Activated naive CD8-positive, alpha-beta T cell (primary cell): ENCODE measurements at regions not wholly inside any gene's neighbourhood (a gene's known extent, or its start where the extent isn't known, plus 50 kb on each side); places are given as distances from the start of the nearest gene placed in this dataset.

Experiments
- H3K27ac Mint-ChIP-seq: one replicate; pipeline ENCODE4 v1.8.0; 2021; ENCODE audit warnings: mixed read lengths
- H3K27me3 Mint-ChIP-seq: one replicate; pipeline ENCODE4 v1.8.0; 2021; ENCODE audit warnings: mixed read lengths
- H3K36me3 Mint-ChIP-seq: one replicate; pipeline ENCODE4 v1.8.0; 2021; ENCODE audit warnings: mixed read lengths
- H3K4me1 Mint-ChIP-seq: one replicate; pipeline ENCODE4 v1.8.0; 2021; ENCODE audit warnings: low read depth, mixed read lengths
- H3K4me3 Mint-ChIP-seq: one replicate; pipeline ENCODE4 v1.8.0; 2021; ENCODE audit warnings: mild to moderate bottlenecking, mixed read lengths
- H3K9me3 Mint-ChIP-seq: one replicate; pipeline ENCODE4 v1.8.0; 2021; ENCODE audit warnings: low read depth, mixed read lengths

- H3K27ac Mint-ChIP-seq: no peak overlapping the region
- H3K4me3 Mint-ChIP-seq: no peak overlapping the region
- H3K4me1 Mint-ChIP-seq: no peaks in the 10 kb centered on the region
- H3K27me3 Mint-ChIP-seq: peaks cover 11% of the 10 kb centered on the region
- H3K9me3 Mint-ChIP-seq: no peaks in the 10 kb centered on the region
- H3K36me3 Mint-ChIP-seq: no peaks in the 10 kb centered on the region
Observed at GRCh38 chr11:8779732-8780131, 97.1 kb downstream of the RPL27A start.

DNA sequence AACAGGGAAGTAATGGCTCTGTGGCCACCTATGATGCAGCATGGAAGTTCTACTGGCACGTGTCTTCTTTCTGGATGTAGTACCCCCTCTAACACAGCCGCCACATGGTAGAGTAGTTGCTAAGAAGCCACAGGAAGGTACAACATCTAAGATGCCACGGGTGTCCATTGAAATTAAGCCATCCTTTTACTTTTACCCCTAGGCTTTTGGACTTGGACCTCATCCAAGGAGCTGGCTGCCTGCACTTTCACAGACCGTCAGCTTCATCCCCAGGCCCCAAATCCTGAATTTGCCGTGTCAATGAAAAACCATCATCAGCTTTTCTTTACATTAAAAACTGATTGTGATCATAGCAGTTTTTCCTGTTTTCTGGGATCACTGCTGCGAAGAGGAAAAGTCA lies 102.4 kb downstream of the RPL27A start:
- Mint-ChIP-seq H3K9me3 (no peaks in the 10 kb centered on the region), H3K27me3 (peaks cover 8% of the 10 kb centered on the region), H3K4me3 (no peak overlapping the region), H3K36me3 (no peaks in the 10 kb centered on the region), H3K4me1 (no peaks in the 10 kb centered on the region), H3K27ac (no peak overlapping the region)

- Mint-ChIP-seq H3K4me1 (no peaks in the 10 kb centered on the region), H3K36me3 (no peaks in the 10 kb centered on the region), H3K27me3 (peaks cover 3% of the 10 kb centered on the region), H3K9me3 (no peaks in the 10 kb centered on the region), H3K4me3 (no peak overlapping the region), H3K27ac (no peak overlapping the region)
Observed at GRCh38 chr11:8785457-8785856, 102.9 kb downstream of the RPL27A start.

DNA sequence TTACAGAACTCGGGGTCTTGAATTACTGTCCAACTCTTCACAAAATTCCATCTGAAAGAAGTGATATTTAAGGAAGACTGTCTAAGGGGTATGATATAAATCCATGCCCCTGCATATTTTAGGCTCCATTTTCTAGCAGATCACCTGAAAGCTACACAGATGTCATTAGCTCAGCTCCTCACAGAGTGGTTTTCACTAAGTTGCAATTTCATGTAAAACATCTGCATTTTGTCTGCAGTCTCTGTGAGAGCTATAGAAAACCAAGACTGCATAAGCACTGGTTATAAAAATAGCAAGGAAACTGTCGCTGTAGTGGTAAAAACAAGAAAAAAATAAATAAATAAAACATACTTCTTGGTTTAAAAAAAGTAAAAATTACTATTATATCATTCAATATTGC lies 103.4 kb downstream of the RPL27A start:
- H3K4me3 Mint-ChIP-seq: no peak overlapping the region
- no peak overlapping the region for H3K27ac Mint-ChIP-seq
- no peaks in the 10 kb centered on the region for H3K4me1 Mint-ChIP-seq
- H3K27me3 Mint-ChIP-seq: no peaks in the 10 kb centered on the region
- no peaks in the 10 kb centered on the region for H3K9me3 Mint-ChIP-seq
- no peaks in the 10 kb centered on the region for H3K36me3 Mint-ChIP-seq

- Mint-ChIP-seq H3K4me1 (no peaks in the 10 kb centered on the region), H3K36me3 (no peaks in the 10 kb centered on the region), H3K27me3 (no peaks in the 10 kb centered on the region), H3K27ac (no peak overlapping the region), H3K4me3 (no peak overlapping the region), H3K9me3 (no peaks in the 10 kb centered on the region)
Observed at GRCh38 chr11:8786933-8787332, 104.3 kb downstream of the RPL27A start.

- no peak overlapping the region for H3K4me3 Mint-ChIP-seq
- H3K36me3 Mint-ChIP-seq: no peaks in the 10 kb centered on the region
- no peak overlapping the region for H3K27ac Mint-ChIP-seq
- no peaks in the 10 kb centered on the region for H3K9me3 Mint-ChIP-seq
- no peaks in the 10 kb centered on the region for H3K4me1 Mint-ChIP-seq
- H3K27me3 Mint-ChIP-seq: no peaks in the 10 kb centered on the region
Observed at GRCh38 chr11:8787372-8787771, 104.8 kb downstream of the RPL27A start.

- Mint-ChIP-seq H3K9me3 (no peaks in the 10 kb centered on the region), H3K27me3 (no peaks in the 10 kb centered on the region), H3K27ac (no peak overlapping the region), H3K36me3 (no peaks in the 10 kb centered on the region), H3K4me3 (no peak overlapping the region), H3K4me1 (no peaks in the 10 kb centered on the region)
Observed at GRCh38 chr11:8788616-8789015, 106.0 kb downstream of the RPL27A start.

- H3K9me3 Mint-ChIP-seq: no peaks in the 10 kb centered on the region
- no peak overlapping the region for H3K27ac Mint-ChIP-seq
- no peaks in the 10 kb centered on the region for H3K27me3 Mint-ChIP-seq
- H3K4me1 Mint-ChIP-seq: no peaks in the 10 kb centered on the region
- no peaks in the 10 kb centered on the region for H3K36me3 Mint-ChIP-seq
- no peak overlapping the region for H3K4me3 Mint-ChIP-seq
Observed at GRCh38 chr11:8789864-8790263, 107.3 kb downstream of the RPL27A start.

GRCh38 chr11:8790968-8791367 lies 108.4 kb downstream of the RPL27A start:
- no peaks in the 10 kb centered on the region for H3K4me1 Mint-ChIP-seq
- H3K9me3 Mint-ChIP-seq: no peaks in the 10 kb centered on the region
- H3K27me3 Mint-ChIP-seq: no peaks in the 10 kb centered on the region
- no peak overlapping the region for H3K4me3 Mint-ChIP-seq
- H3K27ac Mint-ChIP-seq: no peak overlapping the region
- no peaks in the 10 kb centered on the region for H3K36me3 Mint-ChIP-seq

- H3K4me1 Mint-ChIP-seq: no peaks in the 10 kb centered on the region
- H3K36me3 Mint-ChIP-seq: no peaks in the 10 kb centered on the region
- H3K27ac Mint-ChIP-seq: no peak overlapping the region
- no peak overlapping the region for H3K4me3 Mint-ChIP-seq
- peaks cover under 1% of the 10 kb centered on the region for H3K27me3 Mint-ChIP-seq
- no peaks in the 10 kb centered on the region for H3K9me3 Mint-ChIP-seq
Observed at GRCh38 chr11:8792710-8793109, 110.1 kb downstream of the RPL27A start.

DNA sequence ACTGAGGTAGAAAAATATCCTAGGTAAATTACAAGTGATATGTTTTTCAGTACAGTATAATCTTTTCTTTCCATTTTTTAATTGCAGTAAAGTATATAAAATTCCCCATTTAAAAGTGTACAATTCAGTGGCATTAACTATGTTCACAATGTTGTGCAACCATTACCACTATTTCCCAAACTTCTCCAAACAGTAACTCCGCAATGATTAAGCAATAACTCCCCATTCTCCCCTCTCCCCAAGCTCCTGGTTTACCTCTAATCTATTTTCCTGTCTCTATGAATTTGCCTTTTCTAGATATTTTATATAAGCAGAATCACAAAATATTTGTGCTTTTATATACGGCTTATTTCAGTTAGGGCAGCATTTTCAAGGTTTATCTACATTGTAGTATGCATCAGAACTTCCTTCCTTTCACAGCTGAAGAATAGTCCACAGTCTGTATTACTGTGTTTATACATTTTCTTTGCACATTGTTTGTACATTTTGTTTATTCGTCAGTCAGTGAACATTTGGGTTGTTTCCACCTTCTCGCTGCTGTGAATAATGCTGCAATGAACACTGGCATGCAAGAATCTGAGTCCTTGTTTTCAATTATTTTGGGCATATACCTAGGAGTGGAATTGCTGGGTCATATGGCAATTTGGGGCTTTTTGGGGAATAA lies 110.7 kb downstream of the RPL27A start:
- no peaks in the 10 kb centered on the region for H3K4me1 Mint-ChIP-seq
- no peaks in the 10 kb centered on the region for H3K36me3 Mint-ChIP-seq
- H3K4me3 Mint-ChIP-seq: no peak overlapping the region
- H3K27me3 Mint-ChIP-seq: peaks cover 5% of the 10 kb centered on the region
- H3K27ac Mint-ChIP-seq: no peak overlapping the region
- H3K9me3 Mint-ChIP-seq: no peaks in the 10 kb centered on the region

DNA sequence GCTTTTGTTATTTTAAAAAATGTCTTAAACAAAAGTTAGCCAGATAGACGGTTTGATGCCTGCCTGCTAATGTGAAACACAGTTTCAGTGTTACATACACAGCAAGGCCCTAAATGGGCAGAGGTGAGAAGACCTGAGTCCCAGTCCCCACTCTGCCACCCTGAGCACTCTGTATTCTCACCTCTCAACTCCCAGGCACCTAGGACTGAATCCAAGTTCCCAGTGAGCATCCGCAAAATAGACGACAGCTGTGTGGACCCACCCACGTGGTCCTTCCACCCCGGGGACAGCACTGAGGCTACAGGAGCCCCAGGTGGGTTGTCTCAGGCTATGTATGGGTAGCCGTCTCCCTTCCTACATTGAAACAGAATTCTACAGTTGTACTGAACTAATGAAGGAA lies 111.5 kb downstream of the RPL27A start:
- H3K4me1 Mint-ChIP-seq: no peaks in the 10 kb centered on the region
- no peaks in the 10 kb centered on the region for H3K9me3 Mint-ChIP-seq
- peaks cover 5% of the 10 kb centered on the region for H3K27me3 Mint-ChIP-seq
- H3K36me3 Mint-ChIP-seq: no peaks in the 10 kb centered on the region
- H3K27ac Mint-ChIP-seq: no peak overlapping the region
- H3K4me3 Mint-ChIP-seq: no peak overlapping the region

DNA sequence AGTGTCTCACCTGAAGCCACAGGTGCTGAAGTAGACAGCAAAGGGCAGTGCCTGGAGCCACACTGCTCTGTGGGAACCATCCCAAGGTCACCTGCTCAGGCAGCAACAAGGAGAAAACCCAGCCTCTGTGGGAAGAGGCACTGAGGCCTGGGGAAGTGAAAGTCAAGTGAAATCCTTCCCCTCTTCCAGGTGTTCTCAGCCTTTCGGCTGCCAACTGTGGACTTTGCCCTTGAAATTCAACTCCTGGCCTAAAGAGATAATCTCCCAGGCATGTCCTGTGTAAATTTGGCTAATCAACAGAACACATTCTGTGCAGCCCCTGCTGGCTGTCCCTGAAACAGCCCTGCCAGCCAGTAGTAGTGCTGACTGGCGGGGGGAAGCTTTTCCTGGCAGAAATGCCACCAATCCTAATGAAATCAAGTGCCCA lies 112.1 kb downstream of the RPL27A start:
- H3K27ac Mint-ChIP-seq: no peak overlapping the region
- no peak overlapping the region for H3K4me3 Mint-ChIP-seq
- peaks cover 5% of the 10 kb centered on the region for H3K27me3 Mint-ChIP-seq

GRCh38 chr11:8796941-8797340 lies 114.0 kb upstream of the AKIP1 start:
- no peaks in the 10 kb centered on the region for H3K9me3 Mint-ChIP-seq
- peaks cover 5% of the 10 kb centered on the region for H3K27me3 Mint-ChIP-seq
- H3K4me1 Mint-ChIP-seq: no peaks in the 10 kb centered on the region
- H3K4me3 Mint-ChIP-seq: no peak overlapping the region
- H3K27ac Mint-ChIP-seq: no peak overlapping the region
- no peaks in the 10 kb centered on the region for H3K36me3 Mint-ChIP-seq

More for the DNA sequence above, 112.1 kb downstream of the RPL27A start:
- H3K36me3 Mint-ChIP-seq: no peaks in the 10 kb centered on the region
- H3K4me1 Mint-ChIP-seq: no peaks in the 10 kb centered on the region
- no peaks in the 10 kb centered on the region for H3K9me3 Mint-ChIP-seq

GRCh38 chr11:8799273-8799672 lies 111.7 kb upstream of the AKIP1 start:
- H3K27ac Mint-ChIP-seq: no peak overlapping the region
- no peaks in the 10 kb centered on the region for H3K9me3 Mint-ChIP-seq

DNA sequence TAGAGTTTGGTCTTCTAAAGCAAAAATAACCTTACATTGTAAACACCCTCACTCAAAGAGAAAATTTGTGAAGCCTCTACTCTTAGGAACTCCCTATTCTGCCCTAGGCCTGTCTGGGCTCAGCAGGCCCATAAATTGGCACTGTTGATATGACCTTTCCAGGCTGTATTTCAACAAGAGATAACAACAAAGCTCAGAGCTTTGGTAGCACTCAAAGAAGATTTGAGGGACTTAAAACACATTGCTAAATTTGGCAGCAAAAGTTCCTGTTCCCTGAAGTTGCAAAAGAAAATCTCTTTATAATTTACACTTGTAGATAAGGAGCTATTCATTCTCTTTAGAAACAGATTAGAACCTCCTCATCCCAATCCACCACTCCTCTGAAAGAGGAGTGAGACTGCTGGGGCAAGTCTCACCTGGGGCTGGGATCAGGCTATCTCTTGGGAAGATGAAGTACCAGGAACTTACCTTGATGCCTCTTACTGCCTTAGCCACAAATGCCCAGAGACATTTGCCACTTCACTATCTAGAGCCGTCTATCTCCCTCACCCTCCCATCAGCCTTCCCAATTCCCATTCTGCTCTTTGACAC lies 110.4 kb upstream of the AKIP1 start:
- Mint-ChIP-seq H3K36me3 (no peaks in the 10 kb centered on the region), H3K27me3 (peaks cover 5% of the 10 kb centered on the region), H3K27ac (no peak overlapping the region), H3K9me3 (no peaks in the 10 kb centered on the region), H3K4me3 (no peak overlapping the region), H3K4me1 (no peaks in the 10 kb centered on the region)

More at GRCh38 chr11:8799273-8799672, 111.7 kb upstream of the AKIP1 start:
- no peaks in the 10 kb centered on the region for H3K4me1 Mint-ChIP-seq
- H3K36me3 Mint-ChIP-seq: no peaks in the 10 kb centered on the region
- no peak overlapping the region for H3K4me3 Mint-ChIP-seq
- peaks cover 5% of the 10 kb centered on the region for H3K27me3 Mint-ChIP-seq
